Middle frontal gyrus (tissue), 1 donor: ENCODE measurements at regions not wholly inside any gene's neighbourhood (a gene's known extent, or its start where the extent isn't known, plus 50 kb on each side); places are given as distances from the start of the nearest gene placed in this dataset.
"Not testable (repeated sequence)": the region's sequence is repeated elsewhere in the genome, so short reads cannot be mapped to it uniquely, and the experiment has no call there.

Source experiments
- DNase-seq: peaks from one replicate; pipeline ENCODE4 v3.0.0-alpha.2; 2015; ENCODE audit warnings: low spot score; ENCODE audit errors: extremely low spot score

DNA sequence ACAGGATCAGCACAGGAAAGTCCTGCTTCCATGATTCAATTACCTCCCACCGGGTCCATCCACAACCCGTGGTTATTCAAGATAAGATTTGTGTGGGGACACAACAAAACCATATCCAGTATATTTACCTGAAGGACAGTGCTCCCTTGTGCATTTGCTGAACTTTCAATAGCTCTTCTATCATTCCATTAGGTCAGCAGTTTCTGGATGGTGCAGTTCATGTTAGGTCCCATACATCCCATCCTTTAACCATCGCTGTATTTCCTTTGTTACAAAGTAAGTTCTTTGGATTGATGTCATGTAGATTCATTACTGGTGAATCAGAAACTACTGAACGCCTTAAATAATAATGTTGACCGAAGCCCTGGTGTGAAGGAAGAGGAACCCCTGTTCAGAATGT lies 775.9 kb downstream of the TRIML1 start:
- no peak for DNase-seq

DNA sequence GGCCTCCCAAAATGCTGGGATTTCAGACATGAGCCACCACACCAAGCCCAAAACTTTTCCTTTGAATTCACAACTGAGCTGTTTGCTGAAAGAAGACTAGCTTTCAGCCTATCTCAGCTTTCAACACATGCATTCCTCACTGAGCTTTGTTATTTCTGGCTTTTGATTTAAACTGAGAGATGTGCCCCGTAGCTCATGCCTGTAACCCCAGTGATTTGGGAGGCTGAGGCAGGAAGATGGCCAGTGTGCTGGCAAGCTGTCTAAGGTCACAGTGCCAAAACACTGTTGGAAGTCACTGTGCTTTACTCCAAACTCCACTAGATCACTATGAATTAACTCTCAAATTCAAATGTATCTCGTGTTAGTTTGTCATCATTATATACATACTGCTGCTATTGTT lies 779.5 kb downstream of the TRIML1 start:
- DNase-seq: no peak

DNA sequence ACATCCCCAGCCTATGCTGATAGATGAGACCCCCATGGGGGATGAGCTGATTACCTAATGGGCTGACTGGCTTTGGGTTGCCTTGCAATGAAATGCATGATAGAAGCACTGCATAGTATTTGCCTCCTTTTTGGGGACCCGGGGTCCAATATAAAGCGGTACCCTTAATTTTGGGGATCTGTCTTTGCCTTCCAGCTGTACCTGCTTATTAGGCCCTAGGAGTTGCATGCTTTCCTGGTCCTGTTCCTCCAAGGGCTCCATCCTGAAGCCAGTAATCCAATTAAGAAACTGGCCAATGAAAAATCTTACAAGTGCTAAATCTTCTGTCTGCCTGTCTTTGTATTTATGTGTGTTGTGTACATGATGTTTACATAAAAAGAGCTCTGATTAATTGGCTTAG lies 791.6 kb downstream of the TRIML1 start:
- no peak for DNase-seq

DNA sequence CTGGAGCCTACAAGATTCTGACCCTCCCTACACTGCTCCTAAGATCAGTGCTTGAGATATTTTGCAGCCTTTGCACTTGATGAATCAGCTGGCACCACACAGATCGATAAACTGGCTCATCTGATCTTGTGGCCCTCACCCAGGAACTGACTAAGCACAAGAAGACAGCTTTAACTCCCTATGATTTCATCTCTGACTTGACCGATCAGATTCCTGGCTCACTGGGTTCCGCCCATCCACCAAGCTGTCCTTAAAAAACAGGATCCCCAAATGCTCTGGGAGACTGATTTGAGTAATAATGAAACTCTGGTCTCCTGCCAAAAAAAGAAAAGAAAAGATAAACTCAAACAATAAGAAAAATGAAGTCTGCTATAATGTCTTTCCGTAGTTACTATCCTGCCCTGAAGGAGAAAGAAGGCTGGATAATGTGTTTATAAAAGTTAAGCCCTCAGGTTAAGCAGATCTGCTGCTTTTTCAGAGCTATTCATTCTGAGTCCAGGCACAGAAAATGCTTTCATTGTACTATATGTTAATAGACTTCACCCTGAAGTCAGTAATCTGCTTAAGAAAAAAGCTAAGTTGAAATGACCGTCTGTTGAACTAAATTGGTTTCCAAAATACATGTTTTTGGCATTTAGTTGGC lies 795.2 kb downstream of the TRIML1 start:
- DNase-seq: no peak

- no peak for DNase-seq
Observed at GRCh38 chr4:188941524-188942119, 802.4 kb downstream of the TRIML1 start.

- DNase-seq: no peak
Observed at GRCh38 chr4:188942606-188943005, 803.4 kb downstream of the TRIML1 start.

DNA sequence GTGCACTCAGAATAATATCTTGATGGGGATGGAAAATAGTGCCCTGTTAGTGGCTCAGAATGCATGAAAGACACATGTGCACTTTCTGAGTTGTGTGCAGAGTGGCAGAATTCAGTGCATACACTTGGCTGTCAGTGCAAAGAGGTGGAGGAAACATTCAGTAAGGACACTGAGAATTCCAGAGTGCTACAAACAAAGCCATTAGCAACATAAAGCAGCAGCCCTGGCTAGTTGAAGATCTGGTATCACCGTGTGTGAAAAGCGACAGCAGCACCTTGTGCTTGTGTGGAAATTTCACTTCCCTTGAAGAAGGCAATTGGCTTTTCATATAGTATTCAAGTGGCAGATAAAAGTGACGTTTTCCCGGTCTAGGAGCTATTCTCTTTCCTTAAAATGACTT lies 810.4 kb downstream of the TRIML1 start:
- DNase-seq: no peak

DNA sequence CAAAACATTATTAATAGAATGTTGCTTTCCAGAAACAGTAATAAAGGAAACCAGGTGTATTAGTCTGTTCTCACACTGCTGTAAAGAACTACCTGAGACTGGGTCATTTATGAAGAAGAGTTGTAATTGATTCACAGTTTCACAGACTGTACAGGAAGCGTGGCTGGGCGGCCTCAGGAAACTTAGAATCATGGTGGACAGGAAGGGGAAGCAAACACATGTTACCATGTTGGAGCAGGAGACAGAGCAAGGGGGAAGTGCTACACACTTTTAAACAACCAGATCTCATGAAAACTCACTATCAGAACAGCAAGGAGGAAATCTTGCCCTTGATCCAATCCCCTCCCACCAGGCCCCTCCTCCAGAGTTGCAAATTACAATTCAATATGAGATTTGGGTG lies 815.8 kb downstream of the TRIML1 start:
- no peak for DNase-seq

GRCh38 chr4:188956566-188956965 lies 817.3 kb downstream of the TRIML1 start:
- DNase-seq: no peak

DNA sequence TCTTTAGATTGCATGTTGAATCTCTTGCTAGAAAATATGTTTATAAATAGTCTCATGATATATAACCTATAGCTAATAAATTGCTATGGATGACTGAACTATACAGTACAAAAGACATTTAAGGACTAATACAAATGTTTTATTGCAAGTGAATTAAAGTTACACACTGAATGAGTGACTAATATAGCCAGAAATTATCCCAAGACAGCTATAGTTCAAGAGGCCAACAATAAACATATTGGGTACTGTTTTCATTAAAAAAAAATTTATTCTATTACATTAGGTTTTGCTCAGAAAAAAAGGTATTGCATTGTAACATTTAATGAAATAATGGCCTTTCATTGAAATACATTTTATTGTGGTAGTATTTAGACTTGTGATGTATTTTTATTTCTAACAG lies 819.1 kb downstream of the TRIML1 start:
- DNase-seq: no peak

DNA sequence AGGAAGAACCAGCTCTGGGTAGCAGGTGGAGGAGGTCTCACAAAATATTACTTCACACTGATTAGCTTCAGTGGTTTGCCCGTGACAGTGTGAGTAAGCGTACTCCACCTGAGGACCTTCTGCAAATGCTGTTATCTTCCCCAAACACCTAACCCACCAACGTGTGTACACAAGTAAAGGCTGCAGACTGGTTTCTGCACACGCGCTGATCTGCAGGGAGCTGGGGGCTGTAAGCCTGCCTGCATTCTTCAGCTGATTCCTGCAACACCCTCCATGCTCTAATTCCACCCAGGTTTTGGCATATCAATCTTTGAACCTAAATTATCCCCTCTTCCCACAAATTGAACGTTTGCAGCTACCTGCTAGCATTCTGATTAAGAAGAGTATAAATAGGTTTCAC lies 820.2 kb downstream of the TRIML1 start:
- DNase-seq: no peak

DNA sequence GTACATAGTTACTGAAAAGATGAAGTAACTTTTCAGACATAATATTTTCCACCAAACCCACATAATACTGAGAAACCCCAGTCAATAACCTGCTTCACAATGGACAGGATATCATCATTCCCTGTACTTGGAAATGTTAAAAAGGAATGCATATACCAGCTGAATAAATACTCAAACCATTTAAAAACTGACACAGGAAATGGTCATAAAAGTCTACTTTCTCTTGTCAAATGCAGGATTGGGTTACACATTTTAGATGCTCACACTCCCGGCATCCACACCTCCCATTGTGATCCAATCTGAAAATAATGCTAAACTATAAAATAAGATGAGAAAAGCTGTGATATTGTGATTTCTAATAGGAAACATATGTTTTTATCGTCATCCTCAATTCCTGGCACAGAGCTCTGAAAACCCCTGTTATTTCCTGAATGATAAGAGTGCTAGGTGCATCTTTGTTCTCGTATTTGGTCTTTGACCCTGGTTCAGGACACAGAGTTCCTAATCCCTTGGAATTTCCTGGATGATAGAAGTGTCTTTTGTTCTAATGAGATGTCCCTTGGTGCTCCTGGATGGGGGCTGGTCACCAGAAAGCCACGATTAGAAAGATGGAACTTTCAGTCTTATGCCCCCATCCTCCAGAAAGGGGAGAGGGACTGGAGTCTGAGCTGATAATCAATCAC lies 821.3 kb downstream of the TRIML1 start:
- no peak for DNase-seq

DNA sequence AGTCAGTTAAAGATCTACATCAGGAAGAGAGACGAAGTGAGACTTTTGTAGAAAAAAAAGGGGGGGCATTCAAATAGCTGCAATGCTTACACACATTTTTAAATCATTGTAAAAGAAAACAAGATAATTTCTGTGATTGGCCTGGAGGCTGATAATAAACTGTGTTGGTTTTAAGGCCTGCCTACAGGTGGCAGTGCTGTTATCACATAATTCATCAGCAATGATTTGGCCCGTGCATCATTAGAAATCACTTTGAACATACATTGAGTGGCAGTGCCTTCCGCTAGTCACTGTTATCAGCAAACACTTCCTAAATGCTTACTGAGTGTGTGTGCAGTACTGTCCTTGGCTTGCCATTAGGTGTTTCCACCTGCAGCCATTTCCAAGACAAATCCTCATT lies 831.9 kb downstream of the TRIML1 start:
- no peak for DNase-seq

- DNase-seq: no peak
Observed at GRCh38 chr4:188975271-188975670, 836.0 kb downstream of the TRIML1 start.

DNA sequence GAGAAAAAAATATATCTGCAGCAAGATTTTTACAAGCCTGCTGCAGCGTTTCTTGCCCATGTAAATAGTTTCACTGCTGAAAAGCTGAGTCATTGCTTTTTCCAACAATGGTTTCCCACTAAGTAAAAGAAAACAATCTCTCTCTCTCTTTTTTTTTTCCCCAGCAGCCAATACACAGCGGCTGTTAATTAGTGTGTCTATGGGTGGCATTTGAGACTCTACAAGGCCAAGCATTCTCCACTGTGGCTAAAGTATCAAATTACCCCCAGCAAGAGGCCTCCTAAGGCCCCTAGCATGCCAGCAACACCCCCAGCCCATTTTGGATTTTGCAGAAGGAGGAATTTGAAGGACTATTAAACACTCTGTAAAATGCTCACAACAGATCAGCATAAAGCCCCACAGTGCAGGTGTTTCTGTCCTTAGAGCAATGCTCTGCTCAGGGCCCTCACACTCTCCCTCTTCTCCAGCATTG lies 837.4 kb downstream of the TRIML1 start:
- DNase-seq: no peak

DNA sequence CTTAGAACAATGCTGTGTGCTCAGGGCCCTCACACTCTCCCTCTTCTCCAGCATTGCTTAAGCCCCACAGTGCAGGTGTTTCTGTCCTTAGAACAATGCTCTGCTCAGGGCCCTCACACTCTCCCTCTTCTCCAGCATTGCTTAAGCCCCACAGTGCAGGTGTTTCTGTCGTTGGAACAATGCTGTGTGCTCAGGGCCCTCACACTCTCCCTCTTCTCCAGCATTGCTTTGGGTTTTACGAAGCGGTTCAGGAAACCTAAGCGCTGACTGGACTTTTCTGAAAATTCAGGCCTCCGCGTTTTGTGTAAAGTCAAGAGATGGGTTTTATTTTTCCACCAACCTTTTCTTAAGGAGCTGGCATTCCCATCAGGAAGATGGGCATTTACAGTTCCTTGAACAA lies 838.0 kb downstream of the TRIML1 start:
- not testable (repeated sequence) for DNase-seq

GRCh38 chr4:188984518-188984917 lies 845.3 kb downstream of the TRIML1 start:
- no peak for DNase-seq

DNA sequence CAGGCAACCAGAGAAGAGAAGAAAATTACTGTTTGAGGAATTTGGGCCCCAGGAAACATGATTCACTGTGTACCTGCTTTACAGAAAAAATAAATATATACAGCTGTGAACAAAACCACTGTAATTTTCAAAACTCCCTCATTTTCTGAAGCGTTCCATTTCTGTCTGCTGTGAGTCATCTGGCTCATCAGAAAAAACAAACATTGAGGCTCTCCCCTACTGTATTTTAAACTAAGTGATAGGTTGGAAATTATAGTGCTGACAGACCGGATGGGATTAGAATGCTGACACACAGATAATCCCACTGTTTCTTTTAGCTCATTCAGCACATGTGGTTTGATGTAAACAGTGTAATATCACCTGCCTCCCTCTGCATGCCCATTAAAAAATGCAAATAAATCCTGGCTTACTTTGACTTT lies 847.0 kb downstream of the TRIML1 start:
- no peak for DNase-seq

GRCh38 chr4:188987011-188987410 lies 847.8 kb downstream of the TRIML1 start:
- DNase-seq: no peak

DNA sequence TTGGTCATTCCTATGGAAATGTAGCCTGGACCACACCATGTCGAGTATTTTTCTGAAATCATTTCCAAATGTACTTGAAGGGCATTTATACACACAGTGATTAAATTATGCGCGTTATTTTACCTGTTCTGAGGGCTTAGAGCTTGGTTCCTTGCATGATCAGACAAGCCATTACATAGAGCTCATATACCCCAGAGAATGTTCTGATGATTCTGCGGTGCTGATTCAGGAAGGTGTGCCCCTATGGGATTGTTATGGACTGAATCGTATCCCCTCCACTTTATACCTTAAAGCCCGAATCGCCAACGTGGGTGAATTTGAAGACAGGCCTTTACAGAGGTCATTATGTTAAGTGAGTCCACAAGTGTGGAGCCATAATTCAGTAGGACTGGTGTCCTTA lies 848.9 kb downstream of the TRIML1 start:
- DNase-seq: no peak

DNA sequence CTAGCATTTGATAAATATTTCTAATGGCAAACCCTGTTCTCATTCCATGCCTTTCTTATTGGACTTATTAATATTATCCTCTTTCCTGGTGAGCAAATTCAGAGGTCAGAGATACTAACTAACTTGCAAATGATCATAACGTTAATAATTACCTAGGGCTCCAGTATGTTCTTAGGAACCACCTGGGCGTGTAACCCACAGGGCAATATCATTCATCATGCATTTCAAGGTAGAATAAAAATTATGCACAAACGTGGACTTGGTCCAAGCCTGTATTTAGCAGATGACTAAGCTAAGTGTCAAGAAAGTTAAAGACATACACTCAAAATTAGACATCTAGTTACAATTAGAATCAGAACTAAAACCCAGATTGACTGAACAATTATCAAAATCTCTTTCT lies 850.1 kb downstream of the TRIML1 start:
- DNase-seq: no peak

GRCh38 chr4:188992706-188993105 lies 853.5 kb downstream of the TRIML1 start:
- no peak for DNase-seq

DNA sequence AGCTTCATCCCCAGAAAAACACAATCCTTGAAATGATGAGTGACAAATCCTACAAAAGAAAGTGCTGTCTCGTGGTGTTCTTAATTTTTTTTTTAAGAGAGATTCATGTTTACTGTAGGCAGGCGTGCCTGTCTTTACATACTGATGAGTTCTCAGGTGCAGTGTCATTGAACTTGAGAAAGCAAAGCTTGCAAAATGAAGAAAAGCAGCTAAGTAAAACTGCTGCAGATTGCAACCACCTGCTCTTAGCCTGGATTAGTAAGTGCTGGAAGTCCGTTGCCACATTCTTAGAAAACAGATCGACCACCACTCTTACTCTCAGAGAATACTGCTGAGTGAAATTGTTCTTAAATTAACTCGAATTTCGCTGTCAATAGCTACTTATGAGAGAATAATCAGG lies 854.6 kb downstream of the TRIML1 start:
- no peak for DNase-seq
